Tibial artery (tissue), 4 donors: ENCODE measurements at regions not wholly inside any gene's neighbourhood (a gene's known extent, or its start where the extent isn't known, plus 50 kb on each side); places are given as distances from the start of the nearest gene placed in this dataset.

Experiments used
- DNase-seq, 2 donors: peaks; one replicate each; pipeline ENCODE4 v3.0.0-alpha.2; 2019
- H3K27ac ChIP-seq, 2 donors: fragments of 200-600 bp; sonication (generic) in 1 of 2; 1 replicate in 1 of 2; 2 replicates in 1 of 2; pipeline ENCODE4 v1.5.1; 2018 to 2019; ENCODE audit warnings: mild to moderate bottlenecking in 1 of 2
- H3K27me3 ChIP-seq, 2 donors: fragments of 200-600 bp; sonication (generic) in 1 of 2; one replicate each; pipeline versions ENCODE4 v1.5.1 to v1.6.0; 2016 to 2019
- H3K36me3 ChIP-seq, 3 donors: fragments of 200-600 bp; sonication (generic) in 2 of 3; one replicate each; pipeline ENCODE4 v1.5.1; 2016 to 2019; ENCODE audit warnings: mild to moderate bottlenecking in 2 of 3
- H3K4me1 ChIP-seq, 4 donors: fragments of 200-600 bp; sonication (generic) in 2 of 4; 1 replicate in 3 of 4; 2 replicates in 1 of 4; pipeline ENCODE4 v1.5.1; 2016 to 2019
- H3K4me3 ChIP-seq, 2 donors: fragments of 200-600 bp; sonication (generic) in 1 of 2; 1 replicate in 1 of 2; 2 replicates in 1 of 2; pipeline ENCODE4 v1.5.1; 2018 to 2019; ENCODE audit warnings: mild to moderate bottlenecking in 2 of 2
- H3K9me3 ChIP-seq, 3 donors: fragments of 200-600 bp; sonication (generic) in 1 of 3; one replicate each; pipeline ENCODE4 v1.5.1; 2016 to 2019
- CTCF ChIP-seq, 2 experiments: fragments of 200-600 bp in 1 of 2; fragments of 450-650 bp in 1 of 2; IDR thresholded peaks; one replicate each; pipeline ENCODE4 v1.5.1; 2017 to 2019; ENCODE audit warnings: antibody characterized with exemption in 2 of 2, mild to moderate bottlenecking in 1 of 2, moderate library complexity in 1 of 2
- intact Hi-C: fragments of 100-400 bp; cut with DNase I; formaldehyde crosslinking; loops from one replicate; pipeline ENCODE4 v1.15.0; 2023; ENCODE audit warnings: low total_unique reads

DNA sequence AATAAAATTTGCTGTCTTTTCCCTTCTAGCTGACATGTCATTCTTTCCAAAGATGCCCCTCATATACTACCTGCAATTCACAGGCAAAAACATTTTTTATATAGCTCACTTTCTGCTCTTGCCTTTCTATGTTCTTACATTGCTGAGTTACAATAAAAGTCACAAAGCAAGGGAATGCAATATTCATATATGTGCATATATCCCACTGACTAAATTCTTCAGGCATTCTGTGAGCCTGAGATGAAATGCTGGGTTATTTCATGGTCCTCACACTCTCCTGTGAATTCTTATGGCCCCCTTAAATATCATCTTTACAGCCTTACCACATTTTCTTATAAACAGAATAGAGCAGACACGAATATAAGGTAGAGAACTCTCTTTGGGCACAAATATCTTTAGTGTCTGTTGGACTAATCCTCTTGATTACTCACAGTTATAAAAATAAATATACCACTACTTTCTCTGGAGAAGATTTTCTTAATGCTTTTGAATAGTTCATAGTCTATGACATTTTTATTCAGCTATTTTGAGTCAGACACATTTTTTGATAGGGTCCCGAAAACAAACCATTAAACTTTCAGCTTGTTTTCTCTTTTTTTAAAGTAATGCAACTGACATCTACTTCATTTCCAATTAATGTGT lies 84.1 kb upstream of the H2AZ1 start:
- no peaks in the 10 kb centered on the region for H3K4me1 ChIP-seq
- intact Hi-C loops = no loop called here
- H3K27me3 ChIP-seq = no peaks in the 10 kb centered on the region
- no peak overlapping the region for H3K27ac ChIP-seq
- peaks cover 0 to 4% (median 0%) of the 10 kb centered on the region in 3 donors for H3K9me3 ChIP-seq
- H3K36me3 ChIP-seq = no peaks in the 10 kb centered on the region
- no peak for DNase-seq
- no peak for TF ChIP-seq CTCF (IDR thresholded peaks at IDR 0.05)
- no peak overlapping the region for H3K4me3 ChIP-seq

DNA sequence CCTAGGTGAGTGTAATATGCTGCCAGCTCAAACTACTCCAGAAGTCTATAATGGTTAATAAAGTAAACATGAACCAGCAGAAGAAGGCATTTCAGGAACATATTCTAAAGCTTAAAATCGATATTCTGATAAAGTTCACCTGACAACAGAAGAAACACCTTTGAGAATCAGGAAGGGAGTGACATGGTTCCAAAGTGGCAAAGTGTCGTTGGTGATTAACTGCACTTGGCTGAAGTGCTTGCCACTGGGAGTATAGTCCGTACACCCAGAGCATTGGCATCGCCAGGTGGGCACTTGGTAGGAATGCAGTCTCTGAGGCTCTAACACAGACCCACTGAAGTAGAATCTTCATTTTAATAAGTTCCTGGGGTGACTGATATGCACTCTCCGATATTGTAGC lies 76.0 kb upstream of the H2AZ1 start:
- H3K9me3 ChIP-seq = no peaks in the 10 kb centered on the region
- intact Hi-C loops = no loop called here
- TF ChIP-seq CTCF (IDR thresholded peaks at IDR 0.05) = no peak
- no peak overlapping the region for H3K27ac ChIP-seq
- H3K4me3 ChIP-seq = no peak overlapping the region
- H3K4me1 ChIP-seq = no peaks in the 10 kb centered on the region
- DNase-seq = no peak
- H3K36me3 ChIP-seq = no peaks in the 10 kb centered on the region
- no peaks in the 10 kb centered on the region for H3K27me3 ChIP-seq

- H3K4me3 ChIP-seq = no peak overlapping the region
- TF ChIP-seq CTCF (IDR thresholded peaks at IDR 0.05) = no peak
- H3K27me3 ChIP-seq = no peaks in the 10 kb centered on the region
- DNase-seq = no peak
- no peak overlapping the region for H3K27ac ChIP-seq
- intact Hi-C loops = no loop called here
- H3K9me3 ChIP-seq = peaks cover 0 to 3% (median 0%) of the 10 kb centered on the region in 3 donors
- no peaks in the 10 kb centered on the region for H3K36me3 ChIP-seq
- H3K4me1 ChIP-seq = no peaks in the 10 kb centered on the region
These were observed 73.7 kb upstream of the H2AZ1 start for GRCh38 chr4:100023800-100024199.

GRCh38 chr4:100022792-100023222 lies 72.7 kb upstream of the H2AZ1 start:
- no peaks in the 10 kb centered on the region for H3K27me3 ChIP-seq

GRCh38 chr4:100019821-100020220 lies 69.7 kb upstream of the H2AZ1 start:
- no peaks in the 10 kb centered on the region for H3K27me3 ChIP-seq
- no peak for DNase-seq
- intact Hi-C loops = no loop called here
- no peaks in the 10 kb centered on the region for H3K4me1 ChIP-seq
- no peaks in the 10 kb centered on the region for H3K36me3 ChIP-seq
- H3K9me3 ChIP-seq = peaks cover 0 to 3% (median 0%) of the 10 kb centered on the region in 3 donors
- no peak overlapping the region for H3K27ac ChIP-seq
- no peak overlapping the region for H3K4me3 ChIP-seq
- no peak for TF ChIP-seq CTCF (IDR thresholded peaks at IDR 0.05)

More at GRCh38 chr4:100022792-100023222, 72.7 kb upstream of the H2AZ1 start:
- intact Hi-C loops = no loop called here
- DNase-seq = no peak
- Histone ChIP-seq H3K4me3 (no peak overlapping the region), H3K9me3 (peaks cover 0 to 3% (median 0%) of the 10 kb centered on the region in 3 donors), H3K36me3 (no peaks in the 10 kb centered on the region), H3K27ac (no peak overlapping the region), H3K4me1 (no peaks in the 10 kb centered on the region)
- no peak for TF ChIP-seq CTCF (IDR thresholded peaks at IDR 0.05)
